Testis (tissue), 2 donors: ENCODE measurements at regions not wholly inside any gene's neighbourhood (a gene's known extent, or its start where the extent isn't known, plus 50 kb on each side); places are given as distances from the start of the nearest gene placed in this dataset.

Source experiments
- POLR2A ChIP-seq: fragments of 450-650 bp; IDR thresholded peaks from one replicate; pipeline ENCODE4 v1.6.1; 2017; ENCODE audit warnings: antibody characterized with exemption, mild to moderate bottlenecking, moderate library complexity
- TF ChIP-seq, protein P1 (sequence below), 3 experiments: fragments of 450-650 bp in 2 of 3; fragments of 200-600 bp in 1 of 3; sonication (generic) in 1 of 3; IDR thresholded peaks; one replicate each; pipeline ENCODE4 v1.5.1; 2016 to 2019; ENCODE audit warnings: antibody characterized with exemption in 3 of 3, mild to moderate bottlenecking in 2 of 3, moderate library complexity in 1 of 3

DNA sequence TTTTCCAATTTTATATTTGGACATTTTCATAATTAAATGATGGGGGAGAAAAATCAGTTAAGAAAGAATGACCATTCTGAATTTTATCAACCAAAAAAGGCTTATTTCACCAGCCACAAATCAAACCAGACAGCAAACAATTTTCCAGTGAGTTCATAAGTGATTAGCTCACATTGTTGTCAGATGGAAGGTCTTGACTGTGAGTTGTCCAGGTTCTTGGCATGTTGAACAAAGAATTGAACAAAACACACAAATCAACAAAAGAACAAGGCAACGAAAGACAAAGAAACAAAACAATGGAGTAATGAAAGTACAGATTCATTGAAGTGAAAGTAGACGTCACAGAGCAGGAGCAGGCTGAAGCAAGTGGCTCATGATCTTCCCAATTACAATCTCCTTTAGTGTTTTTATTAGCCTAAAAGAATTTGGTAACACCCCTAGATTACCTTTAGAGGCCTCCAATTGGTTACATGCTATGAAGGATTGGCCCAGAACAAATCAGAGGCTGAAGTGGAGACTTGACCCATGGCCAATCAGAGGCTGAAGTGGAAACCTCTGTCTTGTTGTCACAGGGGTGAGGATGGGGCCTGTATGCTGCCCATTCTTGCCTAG, 248.7 kb downstream of the NEBL start:
- TF ChIP-seq POLR2A: no peak
- TF ChIP-seq, protein P1, sequence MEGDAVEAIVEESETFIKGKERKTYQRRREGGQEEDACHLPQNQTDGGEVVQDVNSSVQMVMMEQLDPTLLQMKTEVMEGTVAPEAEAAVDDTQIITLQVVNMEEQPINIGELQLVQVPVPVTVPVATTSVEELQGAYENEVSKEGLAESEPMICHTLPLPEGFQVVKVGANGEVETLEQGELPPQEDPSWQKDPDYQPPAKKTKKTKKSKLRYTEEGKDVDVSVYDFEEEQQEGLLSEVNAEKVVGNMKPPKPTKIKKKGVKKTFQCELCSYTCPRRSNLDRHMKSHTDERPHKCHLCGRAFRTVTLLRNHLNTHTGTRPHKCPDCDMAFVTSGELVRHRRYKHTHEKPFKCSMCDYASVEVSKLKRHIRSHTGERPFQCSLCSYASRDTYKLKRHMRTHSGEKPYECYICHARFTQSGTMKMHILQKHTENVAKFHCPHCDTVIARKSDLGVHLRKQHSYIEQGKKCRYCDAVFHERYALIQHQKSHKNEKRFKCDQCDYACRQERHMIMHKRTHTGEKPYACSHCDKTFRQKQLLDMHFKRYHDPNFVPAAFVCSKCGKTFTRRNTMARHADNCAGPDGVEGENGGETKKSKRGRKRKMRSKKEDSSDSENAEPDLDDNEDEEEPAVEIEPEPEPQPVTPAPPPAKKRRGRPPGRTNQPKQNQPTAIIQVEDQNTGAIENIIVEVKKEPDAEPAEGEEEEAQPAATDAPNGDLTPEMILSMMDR (IDR thresholded peaks at IDR 0.05): no peak
